ENCODE measurements at regions not wholly inside any gene's neighbourhood (a gene's known extent, or its start where the extent isn't known, plus 50 kb on each side); places are given as distances from the start of the nearest gene placed in this dataset.
"Not testable (repeated sequence)": the region's sequence is repeated elsewhere in the genome, so short reads cannot be mapped to it uniquely, and the experiment has no call there.

- no peaks in the 10 kb centered on the region for H3K27me3 Mint-ChIP-seq (ENCODE audit: unreplicated experiment)
- H3K27ac Mint-ChIP-seq (ENCODE audit: unreplicated experiment), result no peak overlapping the region
- H3K9me3 Mint-ChIP-seq (ENCODE audit: unreplicated experiment), result peaks cover 22% of the 10 kb centered on the region
- no peak for DNase-seq (ENCODE audit: extremely low spot score, unreplicated experiment)
- H3K4me1 Mint-ChIP-seq (ENCODE audit: unreplicated experiment), result no peaks in the 10 kb centered on the region
- H3K36me3 Mint-ChIP-seq (ENCODE audit: unreplicated experiment), result no peaks in the 10 kb centered on the region
- TF ChIP-seq, protein P1, sequence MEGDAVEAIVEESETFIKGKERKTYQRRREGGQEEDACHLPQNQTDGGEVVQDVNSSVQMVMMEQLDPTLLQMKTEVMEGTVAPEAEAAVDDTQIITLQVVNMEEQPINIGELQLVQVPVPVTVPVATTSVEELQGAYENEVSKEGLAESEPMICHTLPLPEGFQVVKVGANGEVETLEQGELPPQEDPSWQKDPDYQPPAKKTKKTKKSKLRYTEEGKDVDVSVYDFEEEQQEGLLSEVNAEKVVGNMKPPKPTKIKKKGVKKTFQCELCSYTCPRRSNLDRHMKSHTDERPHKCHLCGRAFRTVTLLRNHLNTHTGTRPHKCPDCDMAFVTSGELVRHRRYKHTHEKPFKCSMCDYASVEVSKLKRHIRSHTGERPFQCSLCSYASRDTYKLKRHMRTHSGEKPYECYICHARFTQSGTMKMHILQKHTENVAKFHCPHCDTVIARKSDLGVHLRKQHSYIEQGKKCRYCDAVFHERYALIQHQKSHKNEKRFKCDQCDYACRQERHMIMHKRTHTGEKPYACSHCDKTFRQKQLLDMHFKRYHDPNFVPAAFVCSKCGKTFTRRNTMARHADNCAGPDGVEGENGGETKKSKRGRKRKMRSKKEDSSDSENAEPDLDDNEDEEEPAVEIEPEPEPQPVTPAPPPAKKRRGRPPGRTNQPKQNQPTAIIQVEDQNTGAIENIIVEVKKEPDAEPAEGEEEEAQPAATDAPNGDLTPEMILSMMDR (IDR thresholded peaks at IDR 0.05), result no peak
- no peak overlapping the region for H3K4me3 Mint-ChIP-seq (ENCODE audit: unreplicated experiment)
Observed at GRCh38 chr7:4468320-4469102, 213.6 kb upstream of the FOXK1 start.

- DNase-seq (ENCODE audit: extremely low spot score, unreplicated experiment), result no peak
- TF ChIP-seq, protein P1 (IDR thresholded peaks at IDR 0.05), result no peak
- H3K36me3 Mint-ChIP-seq (ENCODE audit: unreplicated experiment), result no peaks in the 10 kb centered on the region
- no peaks in the 10 kb centered on the region for H3K4me1 Mint-ChIP-seq (ENCODE audit: unreplicated experiment)
- H3K27ac Mint-ChIP-seq (ENCODE audit: unreplicated experiment), result no peak overlapping the region
- no peaks in the 10 kb centered on the region for H3K27me3 Mint-ChIP-seq (ENCODE audit: unreplicated experiment)
- H3K4me3 Mint-ChIP-seq (ENCODE audit: unreplicated experiment), result no peak overlapping the region
- peaks cover 11% of the 10 kb centered on the region for H3K9me3 Mint-ChIP-seq (ENCODE audit: unreplicated experiment)
Observed at GRCh38 chr7:4470246-4470645, 211.8 kb upstream of the FOXK1 start.

DNA sequence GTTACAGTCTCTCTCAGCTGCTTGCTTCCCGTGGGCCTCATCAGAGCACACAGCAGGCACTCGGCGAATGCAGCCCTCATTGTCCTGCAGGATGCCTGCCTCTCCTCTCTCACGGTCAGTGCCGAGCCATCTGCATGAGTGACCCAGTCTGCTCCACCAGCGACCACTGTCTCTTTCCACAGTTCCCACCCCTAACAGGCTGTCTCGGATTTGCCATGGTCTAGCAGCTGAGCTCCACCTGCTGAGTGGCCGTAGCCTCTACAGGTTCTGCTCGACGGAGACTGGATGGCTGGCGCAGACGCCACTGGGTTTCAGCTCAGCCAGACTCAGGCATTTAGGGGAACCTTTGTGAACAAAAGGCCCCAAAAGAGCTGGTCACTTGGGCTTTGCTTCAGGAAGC is 209.4 kb upstream of the FOXK1 start:
- Mint-ChIP-seq H3K27me3 (ENCODE audit: unreplicated experiment) (no peaks in the 10 kb centered on the region), H3K27ac (ENCODE audit: unreplicated experiment) (no peak overlapping the region), H3K4me1 (ENCODE audit: unreplicated experiment) (no peaks in the 10 kb centered on the region), H3K4me3 (ENCODE audit: unreplicated experiment) (no peak overlapping the region), H3K9me3 (ENCODE audit: unreplicated experiment) (peaks cover 4% of the 10 kb centered on the region), H3K36me3 (ENCODE audit: unreplicated experiment) (no peaks in the 10 kb centered on the region)
- TF ChIP-seq, protein P1 (IDR thresholded peaks at IDR 0.05), result no peak
- no peak for DNase-seq (ENCODE audit: extremely low spot score, unreplicated experiment)

GRCh38 chr7:4479367-4480039 is 202.6 kb upstream of the FOXK1 start:
- H3K36me3 Mint-ChIP-seq (ENCODE audit: unreplicated experiment), result no peaks in the 10 kb centered on the region
- no peaks in the 10 kb centered on the region for H3K27me3 Mint-ChIP-seq (ENCODE audit: unreplicated experiment)
- H3K4me1 Mint-ChIP-seq (ENCODE audit: unreplicated experiment), result no peaks in the 10 kb centered on the region
- H3K9me3 Mint-ChIP-seq (ENCODE audit: unreplicated experiment), result peaks cover 17% of the 10 kb centered on the region
- DNase-seq (ENCODE audit: extremely low spot score, unreplicated experiment), result no peak
- TF ChIP-seq, protein P1 (IDR thresholded peaks at IDR 0.05), result peak; percentile 54
- H3K4me3 Mint-ChIP-seq (ENCODE audit: unreplicated experiment), result no peak overlapping the region
- H3K27ac Mint-ChIP-seq (ENCODE audit: unreplicated experiment), result no peak overlapping the region

DNA sequence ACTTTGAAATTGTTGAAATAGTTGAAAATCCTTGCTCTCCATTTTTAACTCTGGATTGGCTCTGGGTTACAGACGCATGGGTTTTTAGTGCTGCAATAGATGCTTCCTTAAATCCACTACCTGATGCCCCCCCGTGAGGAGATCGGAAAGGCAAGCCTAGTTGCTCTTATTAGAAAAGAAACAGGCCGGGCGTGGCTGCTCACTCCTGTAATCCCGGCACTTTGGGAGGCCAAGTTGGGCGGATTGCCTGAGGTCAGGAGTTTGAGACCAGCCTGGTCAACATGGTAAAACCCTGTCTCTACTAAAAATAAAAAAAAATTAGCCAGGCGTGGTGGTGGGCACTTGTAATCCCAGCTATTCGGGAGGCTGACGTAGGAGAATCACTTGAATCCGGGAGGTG is 202.0 kb upstream of the FOXK1 start:
- H3K36me3 Mint-ChIP-seq (ENCODE audit: unreplicated experiment); H3K4me1 Mint-ChIP-seq (ENCODE audit: unreplicated experiment); H3K27me3 Mint-ChIP-seq (ENCODE audit: unreplicated experiment); DNase-seq (ENCODE audit: extremely low spot score, unreplicated experiment); H3K4me3 Mint-ChIP-seq (ENCODE audit: unreplicated experiment); H3K27ac Mint-ChIP-seq (ENCODE audit: unreplicated experiment): not testable (repeated sequence)
- peaks cover 17% of the 10 kb centered on the region for H3K9me3 Mint-ChIP-seq (ENCODE audit: unreplicated experiment)
